ENCODE measurements at regions not wholly inside any gene's neighbourhood (a gene's known extent, or its start where the extent isn't known, plus 50 kb on each side); places are given as distances from the start of the nearest gene placed in this dataset.

DNA sequence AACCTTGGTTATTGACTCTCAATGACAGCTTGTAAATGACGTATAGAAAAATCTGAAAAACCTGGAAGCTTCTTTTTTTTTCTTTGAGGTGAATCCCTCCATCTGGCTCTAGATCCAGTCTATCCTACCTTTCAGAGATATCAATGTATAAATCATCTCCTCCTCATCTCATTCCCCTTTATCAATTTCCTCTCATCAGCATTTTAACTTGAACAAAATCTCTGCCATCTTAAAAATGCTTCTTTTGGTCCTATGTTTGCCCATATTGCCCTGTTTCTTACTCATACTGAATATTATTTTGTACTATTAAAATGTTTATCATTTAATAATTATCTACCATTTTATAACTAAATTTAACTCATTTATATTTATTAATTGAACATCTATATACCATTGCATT, 306.7 kb upstream of the TSHZ2 start:
- H2AFZ ChIP-seq, result no peak overlapping the region
- H3K36me3 ChIP-seq (ENCODE audit: low read depth), result no peaks in the 10 kb centered on the region
- no peak overlapping the region for H3K27ac ChIP-seq
- no peaks in the 10 kb centered on the region for H3F3A ChIP-seq (ENCODE audit: insufficient read depth, low read depth)
- BruUV-seq (replicated peaks), result no TSS peak
- no peaks in the 10 kb centered on the region for H3K79me2 ChIP-seq (ENCODE audit: low read depth)
- no peak overlapping the region for H3K4me3 ChIP-seq
- H3K4me2 ChIP-seq, result no peak overlapping the region
- H3K9me2 ChIP-seq (ENCODE audit: insufficient read depth), result no peaks in the 10 kb centered on the region
- no peaks in the 10 kb centered on the region for H3K4me1 ChIP-seq (replicated peaks; ENCODE audit: insufficient read depth)
- TF ChIP-seq EZH2 (IDR thresholded peaks at IDR 0.05; ENCODE audit: low read depth), result no peak
- TF ChIP-seq, protein P1, sequence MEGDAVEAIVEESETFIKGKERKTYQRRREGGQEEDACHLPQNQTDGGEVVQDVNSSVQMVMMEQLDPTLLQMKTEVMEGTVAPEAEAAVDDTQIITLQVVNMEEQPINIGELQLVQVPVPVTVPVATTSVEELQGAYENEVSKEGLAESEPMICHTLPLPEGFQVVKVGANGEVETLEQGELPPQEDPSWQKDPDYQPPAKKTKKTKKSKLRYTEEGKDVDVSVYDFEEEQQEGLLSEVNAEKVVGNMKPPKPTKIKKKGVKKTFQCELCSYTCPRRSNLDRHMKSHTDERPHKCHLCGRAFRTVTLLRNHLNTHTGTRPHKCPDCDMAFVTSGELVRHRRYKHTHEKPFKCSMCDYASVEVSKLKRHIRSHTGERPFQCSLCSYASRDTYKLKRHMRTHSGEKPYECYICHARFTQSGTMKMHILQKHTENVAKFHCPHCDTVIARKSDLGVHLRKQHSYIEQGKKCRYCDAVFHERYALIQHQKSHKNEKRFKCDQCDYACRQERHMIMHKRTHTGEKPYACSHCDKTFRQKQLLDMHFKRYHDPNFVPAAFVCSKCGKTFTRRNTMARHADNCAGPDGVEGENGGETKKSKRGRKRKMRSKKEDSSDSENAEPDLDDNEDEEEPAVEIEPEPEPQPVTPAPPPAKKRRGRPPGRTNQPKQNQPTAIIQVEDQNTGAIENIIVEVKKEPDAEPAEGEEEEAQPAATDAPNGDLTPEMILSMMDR (conservative IDR thresholded peaks at IDR 0.05), result no peak
- POLR2A ChIA-PET (ENCODE audit: unreplicated experiment), result no interaction called here
- DNase-seq, result no peak
- CTCF ChIA-PET, result no interaction called here
- H4K20me1 ChIP-seq (ENCODE audit: insufficient read depth), result no peaks in the 10 kb centered on the region
- intact Hi-C loops (cut with micrococcal nuclease; ENCODE audit: unreplicated experiment), result no loop called here
- peaks cover 9% of the 10 kb centered on the region; the same call in 1 of the 2 replicates for H3K27me3 ChIP-seq (ENCODE audit: insufficient read depth, low read depth)
- H3K9me3 ChIP-seq (ENCODE audit: insufficient read depth, low read depth), result no peaks in the 10 kb centered on the region

DNA sequence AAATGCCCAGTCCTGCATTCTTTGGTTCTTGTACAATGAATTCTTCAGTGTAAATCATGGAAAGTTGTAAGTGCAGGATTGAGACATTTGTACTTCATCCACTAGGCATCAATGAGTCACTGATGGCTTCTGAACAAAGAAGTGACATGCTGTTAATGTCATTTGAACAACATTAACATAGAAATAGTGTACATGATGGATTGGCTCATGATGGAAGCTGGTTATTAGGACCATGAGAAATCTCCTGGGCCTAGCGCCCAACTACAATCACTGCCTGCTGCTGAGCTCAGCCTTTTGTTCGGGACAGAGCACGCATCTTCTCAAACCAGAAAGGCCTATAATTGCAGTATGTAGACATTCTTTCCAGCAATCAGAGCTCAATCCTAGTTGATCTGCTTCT, 316.8 kb upstream of the TSHZ2 start:
- Histone ChIP-seq H3K27ac (no peak overlapping the region), H4K20me1 (ENCODE audit: insufficient read depth) (no peaks in the 10 kb centered on the region), H3K9me3 (ENCODE audit: insufficient read depth, low read depth) (no peaks in the 10 kb centered on the region), H3K4me1 (replicated peaks; ENCODE audit: insufficient read depth) (no peaks in the 10 kb centered on the region), H3K79me2 (ENCODE audit: low read depth) (no peaks in the 10 kb centered on the region), H3K36me3 (ENCODE audit: low read depth) (no peaks in the 10 kb centered on the region), H2AFZ (no peak overlapping the region), H3K9me2 (ENCODE audit: insufficient read depth) (no peaks in the 10 kb centered on the region), H3F3A (ENCODE audit: insufficient read depth, low read depth) (no peaks in the 10 kb centered on the region), H3K27me3 (ENCODE audit: insufficient read depth, low read depth) (peaks cover 7% of the 10 kb centered on the region), H3K4me3 (no peak overlapping the region), H3K4me2 (no peak overlapping the region)
- BruUV-seq (replicated peaks), result no TSS peak
- TF ChIP-seq, protein P1 (conservative IDR thresholded peaks at IDR 0.05), result no peak
- no peak for TF ChIP-seq EZH2 (IDR thresholded peaks at IDR 0.05; ENCODE audit: low read depth)
- peak in 1 of 2 experiments; percentile 12 for DNase-seq
- CTCF ChIA-PET, result no interaction called here
- intact Hi-C loops (cut with micrococcal nuclease; ENCODE audit: unreplicated experiment), result no loop called here
- POLR2A ChIA-PET (ENCODE audit: unreplicated experiment), result no interaction called here

DNA sequence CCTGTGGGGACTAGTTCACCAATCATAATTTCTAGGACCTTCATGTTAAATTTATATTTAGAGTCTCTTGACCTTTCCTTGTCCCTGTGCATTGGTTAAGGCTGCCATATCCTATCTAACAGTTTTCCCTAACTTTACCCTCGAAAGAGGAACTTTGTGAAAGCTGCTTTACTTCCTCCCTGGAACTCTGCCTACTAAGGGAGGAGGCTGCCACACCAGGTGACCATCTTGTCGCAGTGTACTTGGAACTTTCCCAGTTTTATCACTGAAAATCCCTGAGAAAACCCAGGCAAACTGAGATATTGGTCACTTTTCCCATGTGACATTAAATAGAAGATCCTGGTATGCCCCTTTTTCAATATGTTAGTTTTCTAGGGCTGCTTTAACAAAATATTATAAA, 317.6 kb upstream of the TSHZ2 start:
- Histone ChIP-seq H2AFZ (no peak overlapping the region), H3K9me2 (ENCODE audit: insufficient read depth) (no peaks in the 10 kb centered on the region), H3K27me3 (ENCODE audit: insufficient read depth, low read depth) (no peaks in the 10 kb centered on the region; the same call in 1 of the 2 replicates), H3K79me2 (ENCODE audit: low read depth) (no peaks in the 10 kb centered on the region), H3K4me2 (no peak overlapping the region), H3K4me3 (no peak overlapping the region), H3K36me3 (ENCODE audit: low read depth) (no peaks in the 10 kb centered on the region), H3F3A (ENCODE audit: insufficient read depth, low read depth) (no peaks in the 10 kb centered on the region), H3K9me3 (ENCODE audit: insufficient read depth, low read depth) (no peaks in the 10 kb centered on the region), H3K27ac (no peak overlapping the region), H4K20me1 (ENCODE audit: insufficient read depth) (no peaks in the 10 kb centered on the region), H3K4me1 (replicated peaks; ENCODE audit: insufficient read depth) (no peaks in the 10 kb centered on the region)
- ChIA-PET CTCF (no interaction called here), POLR2A (ENCODE audit: unreplicated experiment) (no interaction called here)
- DNase-seq, result peak in 1 of 2 experiments; percentile 5
- no peak for TF ChIP-seq EZH2 (IDR thresholded peaks at IDR 0.05; ENCODE audit: low read depth)
- TF ChIP-seq, protein P1 (conservative IDR thresholded peaks at IDR 0.05), result no peak
- intact Hi-C loops (cut with micrococcal nuclease; ENCODE audit: unreplicated experiment), result no loop called here
- no TSS peak for BruUV-seq (replicated peaks)

Measured in PC-9 (cell line).